HG03460 (cell line): ENCODE measurements at regions not wholly inside any gene's neighbourhood (a gene's known extent, or its start where the extent isn't known, plus 50 kb on each side); places are given as distances from the start of the nearest gene placed in this dataset.

ENCODE experiments used
- ATAC-seq: cut with Tn5 transposase; IDR thresholded peaks from one replicate; pipeline ENCODE4 v1.9.1; 2021; ENCODE audit not compliant: unreplicated experiment

DNA sequence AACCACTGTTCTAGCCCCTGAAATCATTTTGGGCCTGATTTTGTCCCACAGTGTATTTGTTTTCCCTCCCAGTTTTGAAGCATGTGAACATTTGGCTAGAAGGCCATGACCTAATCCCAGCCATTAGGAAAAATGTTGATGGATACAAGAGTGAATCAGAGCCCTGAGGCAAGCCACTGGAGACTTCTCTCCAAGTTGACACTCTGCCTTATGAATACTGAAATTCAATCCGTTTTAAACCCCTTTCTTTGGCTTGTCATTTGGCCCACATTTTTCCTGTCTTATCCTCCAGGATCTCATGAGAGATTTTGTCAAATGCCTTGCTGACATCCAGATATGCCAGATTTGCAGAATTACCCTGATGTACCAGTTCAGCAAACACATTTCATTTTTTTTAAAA is 158.8 kb downstream of the FAT3 start:
- no peak for ATAC-seq

DNA sequence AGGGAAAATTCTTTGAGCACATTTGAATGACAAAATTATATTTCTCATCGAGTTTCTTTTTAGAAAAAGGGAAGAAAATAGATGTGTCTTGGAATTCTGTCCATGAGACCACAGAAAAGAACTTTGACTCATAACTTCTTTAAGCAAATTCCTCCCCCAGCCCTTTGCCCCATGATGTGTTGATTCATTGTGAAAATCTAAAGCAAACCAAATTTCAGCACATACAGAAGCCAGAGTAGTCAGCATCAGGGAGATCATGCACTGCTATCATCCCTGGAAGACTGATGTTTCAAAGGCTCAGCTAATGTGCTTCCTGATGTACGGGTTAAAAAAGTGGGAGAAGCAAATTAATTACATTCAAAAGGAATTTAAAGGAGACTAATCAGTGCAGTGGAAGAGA is 159.7 kb downstream of the FAT3 start:
- no peak for ATAC-seq

DNA sequence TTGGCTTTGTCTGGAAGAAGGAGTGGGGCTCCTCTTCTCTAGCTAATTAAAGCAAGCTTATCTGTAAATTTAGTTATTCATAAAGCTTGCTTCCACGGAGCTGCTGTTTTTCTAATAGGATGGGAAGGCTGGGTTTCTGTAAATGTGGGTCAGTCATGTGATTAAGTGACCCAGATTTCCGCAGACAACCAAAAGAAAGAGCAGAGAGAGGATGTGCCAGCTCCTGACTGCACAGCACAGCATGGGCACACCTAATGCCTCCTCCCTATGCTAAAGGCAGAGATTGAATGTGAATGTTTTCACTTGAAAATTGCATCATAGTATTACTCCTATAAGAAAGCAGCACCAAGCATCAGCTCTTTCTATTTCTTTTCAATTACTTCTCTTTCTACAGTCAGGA is 160.2 kb downstream of the FAT3 start:
- no peak for ATAC-seq

DNA sequence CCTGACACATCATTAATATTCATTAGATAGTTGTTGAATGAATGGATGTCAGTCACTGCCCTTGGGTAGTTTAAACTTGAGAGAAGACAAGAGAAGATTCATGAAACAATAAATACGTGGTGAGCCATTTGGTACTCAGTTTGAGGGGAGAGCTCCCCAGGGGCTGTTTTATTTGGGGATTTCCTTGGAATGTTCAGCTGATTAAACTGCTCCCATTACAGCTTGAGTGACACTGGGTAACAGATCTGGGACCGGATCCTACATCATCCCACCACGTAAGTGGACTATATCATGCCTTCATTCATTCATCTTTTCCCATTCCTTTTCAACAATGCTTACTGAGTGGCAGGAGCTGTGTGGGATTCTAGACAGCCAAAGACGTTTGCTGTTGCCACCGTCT is 162.0 kb downstream of the FAT3 start:
- no peak for ATAC-seq

DNA sequence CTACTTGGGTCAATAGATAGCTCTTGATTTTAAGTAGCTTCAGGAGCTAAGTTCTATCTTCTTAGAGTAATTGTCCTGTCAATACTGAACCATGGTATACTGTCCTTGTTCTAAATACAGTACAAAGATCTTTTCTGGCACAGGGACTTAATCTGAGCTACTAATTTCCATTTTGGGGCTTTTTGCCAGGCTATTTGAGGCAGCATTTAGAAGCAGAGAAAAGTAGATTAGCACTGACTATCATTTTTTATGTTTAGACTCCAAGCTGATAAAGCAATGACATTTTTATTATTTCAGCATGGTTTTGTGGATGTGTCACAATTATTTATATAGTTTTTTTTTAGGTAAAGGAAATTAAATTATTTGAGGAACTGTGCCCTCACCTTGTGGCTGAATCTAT is 163.2 kb downstream of the FAT3 start:
- no peak for ATAC-seq

DNA sequence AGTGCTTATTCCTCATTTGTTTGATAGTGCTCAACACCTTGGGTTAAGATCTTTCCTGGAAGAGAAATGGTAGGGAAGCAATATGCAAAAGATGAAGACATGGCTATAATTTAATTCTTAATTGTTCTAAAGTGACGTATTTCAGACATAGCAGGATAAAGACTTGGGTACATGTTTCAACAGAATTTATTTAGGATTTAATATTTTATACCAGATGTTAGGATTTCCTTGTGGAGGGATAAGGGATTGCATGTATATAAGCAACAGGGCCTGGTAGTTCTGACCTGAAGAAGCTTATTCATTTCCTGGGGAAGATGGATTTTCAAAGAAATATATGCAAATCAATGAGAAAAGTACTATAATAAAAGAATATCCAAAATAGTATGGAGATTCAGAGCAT is 163.8 kb downstream of the FAT3 start:
- ATAC-seq: no peak

DNA sequence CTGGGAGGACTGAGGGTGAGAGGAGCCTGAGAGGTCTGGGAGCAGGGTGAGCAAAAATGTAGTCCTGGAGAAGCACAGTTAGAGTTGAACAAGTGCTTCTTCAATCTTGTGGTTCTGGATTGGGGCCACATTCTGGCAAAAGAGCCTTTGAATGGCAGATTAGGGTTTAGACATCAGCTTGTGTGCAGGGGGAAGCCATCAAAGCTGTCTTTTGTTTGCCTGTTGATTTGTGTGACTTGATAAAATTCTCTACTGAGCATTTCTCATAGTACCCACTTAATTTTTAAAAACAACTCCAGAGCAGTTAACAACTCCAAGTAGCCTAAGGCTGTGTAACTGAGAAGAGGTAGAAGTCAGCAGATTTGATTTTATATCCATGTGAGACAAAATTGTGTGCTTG is 166.2 kb downstream of the FAT3 start:
- no peak for ATAC-seq

DNA sequence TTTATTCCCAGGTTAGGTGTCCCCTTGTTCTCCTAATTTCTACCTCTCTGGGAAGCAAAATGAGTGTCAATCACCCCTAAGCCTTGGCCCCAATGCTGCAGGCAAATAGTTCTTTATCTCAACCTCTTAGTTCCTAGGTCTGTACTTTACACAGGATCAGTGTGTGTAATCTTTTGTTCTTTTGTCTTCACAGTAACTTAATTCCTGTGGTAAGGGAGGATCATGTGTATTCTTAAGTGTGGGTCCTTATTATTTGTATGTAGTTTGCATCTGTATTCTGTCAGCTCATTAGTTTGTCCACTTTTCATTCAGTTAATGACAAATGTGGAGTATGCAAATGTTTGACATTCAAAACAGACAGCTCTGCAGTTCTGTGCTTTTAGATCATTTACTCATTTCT is 166.7 kb downstream of the FAT3 start:
- no peak for ATAC-seq

DNA sequence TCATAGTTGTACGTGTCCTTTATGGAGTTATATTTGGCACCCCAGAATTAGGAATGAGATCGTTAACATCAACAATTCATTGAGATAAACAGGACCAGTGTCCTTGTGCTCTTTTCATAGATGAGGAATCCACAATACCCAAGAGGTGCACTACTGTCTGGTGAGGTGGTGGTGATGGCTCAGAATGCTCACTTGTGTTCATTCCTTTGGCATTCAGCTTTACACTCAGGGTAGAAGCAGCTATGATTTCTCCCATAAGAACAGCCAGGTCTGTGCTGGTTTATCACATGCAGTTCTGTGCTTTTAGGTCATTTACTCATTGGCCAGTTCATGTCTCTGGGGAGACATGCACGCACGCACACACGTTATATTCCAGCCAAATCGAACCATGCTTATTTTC is 167.2 kb downstream of the FAT3 start:
- no peak for ATAC-seq

DNA sequence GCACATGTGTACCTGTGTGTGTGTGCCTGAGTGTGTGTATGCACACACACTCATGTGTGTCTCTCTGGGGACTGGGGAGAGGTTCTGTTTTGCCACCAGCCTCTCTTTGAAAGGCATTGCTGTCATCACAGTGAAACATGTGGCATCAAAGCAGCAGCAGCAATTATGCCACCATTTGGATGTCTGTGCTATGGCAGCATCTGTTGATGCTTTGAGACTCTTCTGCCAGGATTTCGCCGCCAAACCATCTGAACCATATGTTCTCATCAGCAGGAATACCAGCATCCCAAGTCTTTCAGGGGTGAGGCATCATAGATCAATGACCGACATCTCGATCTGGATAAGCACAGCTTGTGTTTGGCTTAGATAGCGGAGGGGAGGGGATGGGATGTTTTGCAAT is 168.6 kb downstream of the FAT3 start:
- ATAC-seq: no peak

DNA sequence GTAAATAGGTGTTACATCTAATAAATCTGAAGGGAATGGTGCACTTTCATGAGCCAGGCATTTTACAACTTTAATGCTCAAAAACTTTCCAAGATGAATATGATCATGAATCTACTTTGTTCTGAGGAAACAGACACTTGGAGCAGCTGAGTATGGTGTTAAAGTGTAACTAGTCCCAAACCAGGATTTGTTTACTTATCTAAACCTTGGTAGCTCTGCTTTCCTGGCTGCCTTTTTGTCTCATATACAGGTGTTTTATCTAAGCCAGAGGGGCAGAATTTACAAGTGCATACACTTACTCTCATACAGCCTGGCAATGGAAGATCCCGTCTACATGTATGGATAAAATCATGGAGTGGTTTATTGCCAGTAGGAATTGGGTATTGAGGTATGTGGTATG is 171.5 kb downstream of the FAT3 start:
- no peak for ATAC-seq

DNA sequence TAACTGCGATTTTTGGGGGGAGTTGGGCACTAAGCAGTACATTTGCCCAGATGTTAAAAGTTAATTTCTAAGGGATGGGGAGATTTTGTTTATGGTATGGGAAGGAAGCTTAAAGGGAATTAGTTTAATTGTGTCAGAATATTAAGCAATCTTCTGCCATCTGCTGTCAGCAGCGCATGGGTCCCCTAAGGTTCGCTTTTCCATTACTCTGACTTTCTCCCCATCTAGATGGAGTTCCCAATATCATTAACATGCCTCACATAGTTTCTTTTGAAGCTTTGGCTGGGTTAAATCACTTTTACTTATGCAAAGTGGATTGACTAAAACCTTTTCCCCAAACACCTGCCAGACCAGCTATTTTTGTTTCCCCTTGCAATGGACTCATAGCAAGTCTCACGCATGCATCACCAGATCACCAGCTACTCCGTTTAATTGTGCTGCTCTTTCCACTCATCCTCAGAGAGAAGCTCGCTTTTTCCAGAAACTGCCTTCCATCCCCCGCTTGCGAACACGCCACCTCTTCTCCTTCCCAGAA is 172.7 kb downstream of the FAT3 start:
- no peak for ATAC-seq

DNA sequence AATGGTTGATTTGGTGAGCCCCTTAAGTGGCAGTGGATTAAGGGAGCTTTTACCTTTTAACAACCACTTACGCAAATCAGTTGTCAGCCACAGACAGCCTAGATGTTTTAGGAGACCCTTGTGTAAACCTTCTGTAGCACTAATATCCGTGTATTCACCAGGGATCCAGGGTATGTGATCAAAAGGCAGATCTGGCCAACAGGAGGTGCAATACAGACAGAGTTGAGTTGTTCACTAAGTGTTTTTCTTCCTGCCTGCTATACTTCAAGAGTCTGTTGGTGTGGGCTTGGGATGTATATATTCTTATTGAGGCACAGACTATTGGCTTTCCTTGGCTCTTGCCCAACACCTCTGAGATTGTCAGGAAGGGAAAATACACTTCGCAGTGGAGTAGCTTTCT is 175.1 kb downstream of the FAT3 start:
- ATAC-seq: no peak

DNA sequence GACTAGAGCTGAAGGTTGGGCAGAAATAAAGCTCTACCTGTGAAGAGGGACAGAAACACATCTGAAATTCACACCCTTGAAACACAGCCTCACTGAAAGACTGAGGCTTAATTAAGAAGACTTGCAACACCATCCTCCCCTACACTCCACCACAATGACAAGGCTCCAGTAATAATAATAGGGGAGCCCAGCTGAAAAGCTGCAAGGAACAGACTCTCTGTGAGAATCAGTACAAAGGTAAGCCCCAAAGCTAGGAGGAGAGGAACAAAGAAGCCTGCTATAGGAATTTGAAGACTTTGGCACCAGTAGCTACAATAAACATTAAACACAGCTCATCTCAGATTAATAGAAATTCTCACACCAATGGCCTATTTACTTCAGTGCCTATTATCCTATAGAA is 176.9 kb downstream of the FAT3 start:
- no peak for ATAC-seq

DNA sequence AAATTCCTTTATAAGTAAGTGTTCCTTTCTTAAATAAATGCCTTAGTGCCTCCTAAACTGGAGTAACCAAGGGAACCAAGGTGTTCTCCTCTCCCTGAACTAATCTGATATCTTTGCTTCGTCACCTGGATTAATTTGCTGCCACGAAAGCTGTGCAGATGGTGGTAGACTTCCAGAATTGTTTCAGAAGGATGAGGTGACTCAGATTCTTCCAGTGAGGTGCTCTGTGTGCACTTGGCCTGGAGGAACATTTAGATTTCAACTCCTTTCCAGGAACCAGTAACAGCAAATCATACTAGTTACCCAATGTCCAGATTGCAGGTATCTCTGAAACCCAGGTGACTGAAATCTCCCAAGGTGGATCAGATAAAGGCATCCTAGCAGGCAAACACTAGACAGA is 181.9 kb downstream of the FAT3 start:
- ATAC-seq: no peak

DNA sequence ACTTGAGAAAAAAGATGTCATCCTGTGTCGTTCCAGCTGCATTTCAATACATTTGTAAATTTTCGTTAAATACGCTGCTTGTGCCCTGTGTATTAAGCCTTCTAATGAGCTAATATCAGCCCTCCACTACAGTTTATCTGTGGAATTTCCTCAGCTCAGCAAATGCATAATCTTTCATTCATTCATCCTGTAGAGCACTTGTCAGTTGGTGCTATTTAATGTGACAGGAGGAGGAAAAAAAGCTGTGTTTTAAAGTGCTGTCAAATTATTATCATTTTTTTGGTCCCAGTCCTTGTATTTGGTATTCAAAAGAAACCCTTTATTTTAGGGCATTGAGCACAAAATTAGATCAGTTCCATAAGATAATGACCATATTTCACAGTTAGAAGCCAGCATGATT is 184.7 kb downstream of the FAT3 start:
- no peak for ATAC-seq

DNA sequence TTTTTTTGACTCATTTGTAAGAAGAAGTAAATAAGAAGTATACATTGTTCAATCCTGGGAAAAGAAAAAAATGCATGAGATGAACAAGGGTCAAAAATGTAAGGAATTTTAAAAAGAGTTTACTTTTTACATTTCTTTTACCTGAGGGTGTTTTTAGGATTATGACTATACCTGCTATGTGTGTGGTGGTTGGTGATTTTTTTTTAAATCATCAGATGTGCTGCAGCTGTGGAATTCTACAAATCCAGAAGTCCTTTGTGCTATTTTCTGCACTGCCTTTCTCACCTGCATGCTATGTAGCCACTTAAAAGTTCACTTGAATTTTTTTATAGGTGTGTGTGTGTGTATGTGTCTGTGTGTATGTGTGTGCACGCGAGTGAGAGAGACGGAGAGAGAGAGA is 185.3 kb downstream of the FAT3 start:
- no peak for ATAC-seq

DNA sequence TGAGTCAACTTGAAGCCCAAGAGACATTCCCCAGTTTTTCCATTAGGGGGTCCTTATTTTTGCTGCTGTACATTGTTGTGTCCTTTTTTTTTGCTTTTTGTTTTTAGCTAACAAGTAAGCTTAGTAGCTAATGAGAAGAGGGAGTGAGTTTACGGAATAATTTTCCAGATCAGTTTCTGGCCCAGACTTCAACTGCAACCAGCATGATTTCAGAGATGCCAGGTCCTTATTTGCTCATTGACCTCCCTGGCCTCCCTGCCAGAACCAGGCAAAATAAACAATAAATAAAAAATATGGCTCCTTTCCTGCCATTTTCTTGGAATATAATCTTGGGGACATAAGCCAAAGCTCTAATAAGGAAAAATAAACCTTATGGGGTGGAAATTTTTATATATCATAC is 185.9 kb downstream of the FAT3 start:
- ATAC-seq: no peak

DNA sequence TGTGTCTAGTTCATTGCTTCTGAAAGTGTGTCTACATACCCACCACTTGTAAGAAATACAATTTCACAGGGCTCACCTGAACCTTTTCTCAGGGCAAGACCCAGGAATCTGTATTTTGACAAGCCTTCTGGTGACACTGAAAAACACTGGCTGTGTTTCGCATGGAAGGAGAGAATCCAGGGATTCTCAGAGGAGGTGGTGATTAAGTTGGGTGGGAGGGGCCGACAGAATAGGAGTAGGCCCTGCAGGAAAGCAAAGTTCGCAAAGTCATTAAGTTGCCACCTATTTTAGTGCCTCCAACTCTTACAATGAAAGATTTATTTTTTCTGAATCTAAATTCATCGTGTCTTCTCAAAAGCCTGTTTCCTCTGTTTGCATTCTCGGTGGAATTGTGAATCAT is 186.8 kb downstream of the FAT3 start:
- no peak for ATAC-seq

DNA sequence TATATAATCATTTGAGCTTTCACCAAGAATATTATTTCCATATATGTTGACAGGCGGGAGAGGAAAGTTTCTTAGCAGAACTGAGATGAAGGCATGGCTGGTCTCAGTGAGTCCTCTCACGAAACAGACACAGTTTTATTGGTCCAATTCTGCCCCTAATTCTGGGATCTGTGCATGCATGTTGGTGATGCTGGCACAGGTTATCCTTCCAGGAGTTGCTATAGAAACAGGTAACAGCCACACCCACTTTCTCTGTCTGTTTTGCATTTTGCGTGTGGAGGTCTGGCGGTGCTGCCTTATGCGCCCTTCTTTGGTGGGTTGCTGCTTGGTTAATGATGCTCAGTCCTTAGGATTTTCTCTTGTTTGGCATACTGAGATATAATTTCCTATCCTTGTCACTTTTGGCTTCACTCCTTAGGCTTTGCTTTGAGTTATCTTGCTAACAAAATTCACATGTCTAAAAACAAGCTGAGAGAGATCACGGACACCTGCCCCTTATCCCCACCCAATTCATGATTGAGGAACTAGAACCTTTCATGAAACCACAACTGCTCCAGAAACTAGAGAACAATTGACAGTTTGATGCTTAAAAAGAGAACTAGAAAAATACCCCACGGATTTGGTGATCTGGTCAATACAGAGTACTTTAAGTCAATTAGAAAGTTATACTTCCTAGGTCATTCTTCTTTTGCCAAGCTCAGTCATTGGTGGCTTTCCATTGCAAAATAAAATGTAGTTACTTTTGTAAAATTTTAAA is 189.3 kb downstream of the FAT3 start:
- ATAC-seq: peak; percentile 68

DNA sequence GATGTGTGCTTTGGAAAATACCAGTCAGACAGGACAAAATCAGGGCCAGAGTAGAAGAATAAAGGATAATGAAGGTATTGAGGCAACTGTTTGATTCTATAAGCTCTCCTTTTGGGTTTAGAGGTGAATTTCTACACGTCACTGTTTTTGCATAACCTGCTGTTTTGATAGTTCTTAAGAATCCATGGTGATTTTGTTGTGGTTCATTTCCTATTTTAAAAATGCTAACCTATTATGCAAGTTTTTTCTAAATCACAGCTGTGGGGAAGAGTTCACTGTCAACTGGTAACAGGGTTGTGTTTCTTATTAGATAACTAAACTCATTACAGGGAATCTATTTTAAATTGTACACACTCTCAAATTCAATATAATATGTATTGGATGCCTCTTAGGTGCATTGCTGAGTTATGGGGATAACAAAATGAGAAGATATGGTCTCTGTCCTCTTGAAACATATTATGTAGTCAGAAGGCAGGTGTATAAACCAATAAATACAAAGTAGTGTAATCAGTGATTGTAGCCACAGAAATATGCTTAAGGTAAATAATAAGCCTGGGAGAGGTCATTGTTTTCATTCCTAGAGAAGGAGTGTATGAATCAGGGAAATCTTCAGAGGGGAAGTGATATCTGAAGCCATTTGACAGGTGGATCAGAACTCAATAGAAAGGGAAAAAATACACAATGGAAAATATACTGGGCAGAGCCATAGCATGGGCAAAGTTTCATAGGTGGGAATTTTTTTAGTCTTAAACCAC is 192.5 kb downstream of the FAT3 start:
- ATAC-seq: no peak
